ENCODE measurements at regions not wholly inside any gene's neighbourhood (a gene's known extent, or its start where the extent isn't known, plus 50 kb on each side); places are given as distances from the start of the nearest gene placed in this dataset.

DNA sequence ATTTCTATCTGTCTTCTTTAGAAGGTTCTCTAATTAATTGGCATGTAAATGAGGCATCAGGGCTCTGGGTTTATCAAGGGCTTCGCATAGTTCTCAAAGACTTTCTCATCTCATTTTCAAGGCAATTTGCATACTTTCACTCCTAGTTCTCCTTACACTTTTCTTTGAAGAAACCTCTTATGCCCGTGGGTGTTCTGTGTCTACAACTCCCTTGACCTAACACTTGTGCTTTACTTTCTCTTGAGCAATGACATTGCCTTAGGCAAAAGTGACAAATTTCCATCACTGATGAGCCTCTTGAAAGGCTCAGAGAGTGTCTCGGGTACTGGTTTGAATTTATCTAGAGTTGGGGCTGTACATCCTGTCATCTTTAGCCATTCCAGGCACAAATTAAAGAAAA lies 74.7 kb upstream of the ITPRID1 start:
- no peaks in the 10 kb centered on the region for H3K9me3 ChIP-seq
- no peaks in the 10 kb centered on the region for H3K4me1 ChIP-seq
- H3K27me3 ChIP-seq: no peaks in the 10 kb centered on the region
- H3K27ac ChIP-seq: no peak overlapping the region
- H3K36me3 ChIP-seq: no peaks in the 10 kb centered on the region
- DNase-seq (ENCODE audit: extremely low spot score in 2 of 2): no peak
- TF ChIP-seq, protein P1, sequence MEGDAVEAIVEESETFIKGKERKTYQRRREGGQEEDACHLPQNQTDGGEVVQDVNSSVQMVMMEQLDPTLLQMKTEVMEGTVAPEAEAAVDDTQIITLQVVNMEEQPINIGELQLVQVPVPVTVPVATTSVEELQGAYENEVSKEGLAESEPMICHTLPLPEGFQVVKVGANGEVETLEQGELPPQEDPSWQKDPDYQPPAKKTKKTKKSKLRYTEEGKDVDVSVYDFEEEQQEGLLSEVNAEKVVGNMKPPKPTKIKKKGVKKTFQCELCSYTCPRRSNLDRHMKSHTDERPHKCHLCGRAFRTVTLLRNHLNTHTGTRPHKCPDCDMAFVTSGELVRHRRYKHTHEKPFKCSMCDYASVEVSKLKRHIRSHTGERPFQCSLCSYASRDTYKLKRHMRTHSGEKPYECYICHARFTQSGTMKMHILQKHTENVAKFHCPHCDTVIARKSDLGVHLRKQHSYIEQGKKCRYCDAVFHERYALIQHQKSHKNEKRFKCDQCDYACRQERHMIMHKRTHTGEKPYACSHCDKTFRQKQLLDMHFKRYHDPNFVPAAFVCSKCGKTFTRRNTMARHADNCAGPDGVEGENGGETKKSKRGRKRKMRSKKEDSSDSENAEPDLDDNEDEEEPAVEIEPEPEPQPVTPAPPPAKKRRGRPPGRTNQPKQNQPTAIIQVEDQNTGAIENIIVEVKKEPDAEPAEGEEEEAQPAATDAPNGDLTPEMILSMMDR (IDR thresholded peaks at IDR 0.05): no peak
- TF ChIP-seq POLR2A (IDR thresholded peaks at IDR 0.05): no peak
- no peak for TF ChIP-seq POLR2AphosphoS5 (IDR thresholded peaks at IDR 0.05; ENCODE audit: insufficient read depth in 1 of 2, low read depth in 1 of 2)
- intact Hi-C loops (cut with DNase I): no loop called here
- no peak overlapping the region for H3K4me3 ChIP-seq

DNA sequence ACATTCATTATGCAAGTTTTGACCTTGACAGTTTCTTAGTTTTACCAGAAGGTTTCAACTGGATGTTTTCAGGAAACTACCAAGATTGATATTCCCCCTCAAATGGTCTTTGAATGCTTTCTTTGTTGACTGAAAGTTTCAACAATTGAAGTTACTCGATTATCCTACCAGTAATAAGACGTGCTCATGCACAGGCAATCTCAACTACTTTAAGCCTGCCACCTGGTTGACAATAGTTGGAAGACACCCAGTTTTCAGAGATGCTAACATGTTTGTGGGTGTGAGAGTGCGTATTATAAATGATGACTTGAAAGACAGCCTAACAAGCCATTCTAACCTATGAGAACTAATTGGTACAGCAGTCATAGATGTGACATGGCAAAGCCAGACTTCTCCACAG lies 73.4 kb upstream of the ITPRID1 start:
- Histone ChIP-seq H3K4me1 (no peaks in the 10 kb centered on the region), H3K27ac (no peak overlapping the region), H3K27me3 (no peaks in the 10 kb centered on the region), H3K4me3 (no peak overlapping the region), H3K9me3 (no peaks in the 10 kb centered on the region), H3K36me3 (no peaks in the 10 kb centered on the region)
- intact Hi-C loops (cut with DNase I): no loop called here
- no peak for DNase-seq (ENCODE audit: extremely low spot score in 2 of 2)
- TF ChIP-seq POLR2A (IDR thresholded peaks at IDR 0.05) (no peak), POLR2AphosphoS5 (IDR thresholded peaks at IDR 0.05; ENCODE audit: insufficient read depth in 1 of 2, low read depth in 1 of 2) (no peak)
- TF ChIP-seq, protein P1 (IDR thresholded peaks at IDR 0.05): no peak

GRCh38 chr7:31442626-31443025 lies 71.3 kb upstream of the ITPRID1 start:
- H3K9me3 ChIP-seq: no peaks in the 10 kb centered on the region
- TF ChIP-seq POLR2A (IDR thresholded peaks at IDR 0.05) (no peak), POLR2AphosphoS5 (IDR thresholded peaks at IDR 0.05; ENCODE audit: insufficient read depth in 1 of 2, low read depth in 1 of 2) (no peak)
- TF ChIP-seq, protein P1 (IDR thresholded peaks at IDR 0.05): no peak
- H3K4me3 ChIP-seq: no peak overlapping the region
- H3K27ac ChIP-seq: no peak overlapping the region
- intact Hi-C loops (cut with DNase I): no loop called here
- no peaks in the 10 kb centered on the region for H3K27me3 ChIP-seq
- H3K4me1 ChIP-seq: no peaks in the 10 kb centered on the region
- no peak for DNase-seq (ENCODE audit: extremely low spot score in 2 of 2)
- H3K36me3 ChIP-seq: no peaks in the 10 kb centered on the region

GRCh38 chr7:31443457-31443856 lies 70.4 kb upstream of the ITPRID1 start:
- Histone ChIP-seq H3K36me3 (no peaks in the 10 kb centered on the region), H3K4me1 (no peaks in the 10 kb centered on the region), H3K4me3 (no peak overlapping the region), H3K9me3 (no peaks in the 10 kb centered on the region), H3K27me3 (no peaks in the 10 kb centered on the region), H3K27ac (no peak overlapping the region)
- no peak for DNase-seq (ENCODE audit: extremely low spot score in 2 of 2)
- intact Hi-C loops (cut with DNase I): no loop called here
- TF ChIP-seq POLR2A (IDR thresholded peaks at IDR 0.05) (no peak), POLR2AphosphoS5 (IDR thresholded peaks at IDR 0.05; ENCODE audit: insufficient read depth in 1 of 2, low read depth in 1 of 2) (no peak)
- TF ChIP-seq, protein P1 (IDR thresholded peaks at IDR 0.05): peak in 2 of 3 experiments; percentile 31 to 47

GRCh38 chr7:31444196-31444595 lies 69.7 kb upstream of the ITPRID1 start:
- Histone ChIP-seq H3K4me1 (no peaks in the 10 kb centered on the region), H3K4me3 (no peak overlapping the region), H3K36me3 (no peaks in the 10 kb centered on the region), H3K27me3 (no peaks in the 10 kb centered on the region), H3K9me3 (no peaks in the 10 kb centered on the region), H3K27ac (no peak overlapping the region)
- intact Hi-C loops (cut with DNase I): no loop called here
- no peak for TF ChIP-seq POLR2A (IDR thresholded peaks at IDR 0.05)
- TF ChIP-seq, protein P1 (IDR thresholded peaks at IDR 0.05): no peak
- no peak for TF ChIP-seq POLR2AphosphoS5 (IDR thresholded peaks at IDR 0.05; ENCODE audit: insufficient read depth in 1 of 2, low read depth in 1 of 2)
- no peak for DNase-seq (ENCODE audit: extremely low spot score in 2 of 2)

Measured in vagina (tissue), 2 donors.